Stimulated activated CD4-positive, alpha-beta T cell treated with anti-CD3 and anti-CD28 coated beads, Interleukin-12 subunit alpha, Interleukin-12 subunit beta, amount 100 ng/mL, for 4 hours (primary cell): ENCODE measurements at regions not wholly inside any gene's neighbourhood (a gene's known extent, or its start where the extent isn't known, plus 50 kb on each side); places are given as distances from the start of the nearest gene placed in this dataset.

Experiments used
- DNase-seq: peaks from one replicate; pipeline ENCODE4 v3.0.0-alpha.2; 2020

DNA sequence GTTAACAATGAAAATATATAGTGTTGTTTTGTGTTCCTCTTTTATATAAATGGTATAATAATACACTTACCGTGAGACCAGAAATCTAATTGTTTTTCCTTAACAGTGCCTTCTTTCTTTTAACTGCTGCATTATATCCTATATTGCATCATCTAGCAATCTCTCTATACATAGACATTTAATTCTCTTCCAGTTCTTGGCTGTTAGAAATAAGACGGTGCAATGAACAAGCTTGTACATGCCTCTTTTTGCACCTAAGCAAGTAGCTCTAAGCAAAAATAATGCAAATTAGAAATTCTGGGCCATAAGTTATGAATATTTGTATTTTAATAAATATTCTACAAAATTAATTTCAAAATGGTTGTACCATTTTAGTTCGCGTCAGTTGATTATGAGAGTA, 55.9 kb upstream of the AHR start:
- DNase-seq: no peak

DNA sequence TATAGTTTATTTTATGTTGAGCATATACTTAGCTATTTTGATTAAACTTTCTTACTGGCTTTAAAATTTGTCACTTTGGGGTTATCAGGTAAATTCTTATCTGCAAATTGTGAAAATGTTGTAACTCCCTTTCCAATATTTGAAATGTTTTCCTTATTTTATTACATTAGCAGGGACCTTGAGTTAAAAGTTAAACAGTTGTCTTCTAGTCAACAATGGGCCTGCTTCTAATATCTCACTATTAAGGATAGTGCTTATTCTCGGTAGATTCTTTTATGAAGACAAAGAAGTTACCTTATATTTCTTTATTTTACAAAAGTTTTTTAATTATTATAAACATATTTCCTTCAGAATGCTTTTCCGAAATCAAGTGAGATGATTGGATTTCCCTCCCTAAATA, 53.7 kb upstream of the AHR start:
- no peak for DNase-seq

DNA sequence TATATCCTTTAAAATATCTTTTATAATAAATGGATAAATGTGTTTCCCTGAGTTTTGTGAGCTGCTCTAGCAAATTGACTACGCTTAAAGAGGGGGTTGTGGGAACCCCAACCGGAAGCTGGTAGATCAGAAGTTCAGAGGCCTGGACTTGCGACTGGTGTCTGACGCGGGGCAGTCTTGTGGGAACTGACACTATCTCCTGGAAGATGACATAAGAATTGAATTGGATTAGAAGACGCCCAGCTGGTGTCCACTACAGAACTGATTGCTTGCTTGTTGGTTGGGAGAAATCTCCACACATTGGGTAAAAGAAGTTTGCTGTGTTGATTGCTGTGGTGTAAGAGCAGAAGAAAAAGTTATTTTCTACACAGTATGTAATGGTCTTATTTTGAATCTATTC, 51.1 kb upstream of the AHR start:
- no peak for DNase-seq

DNA sequence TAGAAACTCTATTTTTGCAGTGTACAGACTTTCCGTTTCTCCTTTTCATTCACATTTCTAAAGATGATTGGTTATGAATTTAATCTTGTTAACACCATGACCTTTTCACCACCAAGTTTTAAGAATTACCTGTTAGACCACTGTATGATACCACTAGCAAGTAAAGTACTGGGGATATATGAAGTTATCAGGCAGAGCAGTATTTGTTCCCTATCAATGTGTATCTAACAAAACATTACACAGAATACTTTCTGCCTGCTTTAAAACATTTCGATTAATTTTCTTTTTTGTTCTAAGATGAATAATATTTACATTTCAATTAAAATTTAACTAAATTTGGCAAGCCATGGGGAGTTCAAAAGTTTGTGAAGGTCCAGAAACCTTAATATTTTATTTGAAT, 49.9 kb upstream of the AHR start:
- DNase-seq: no peak
